Esophagus muscularis mucosa (tissue), 4 donors: ENCODE measurements at regions not wholly inside any gene's neighbourhood (a gene's known extent, or its start where the extent isn't known, plus 50 kb on each side); places are given as distances from the start of the nearest gene placed in this dataset.

Experiments used
- DNase-seq: peaks from one replicate; pipeline ENCODE4 v3.0.0-alpha.2; 2017; ENCODE audit errors: extremely low spot score
- H3K27ac ChIP-seq, 4 donors: fragments of 200-600 bp; sonication (generic); replicated peaks in 1 of 4; 1 replicate in 3 of 4; 2 replicates in 1 of 4; pipeline ENCODE4 v1.5.1; 2016 to 2019; ENCODE audit warnings: mild to moderate bottlenecking in 1 of 4
- H3K27me3 ChIP-seq, 4 donors: fragments of 200-600 bp; sonication (generic); one replicate each; pipeline versions ENCODE4 v1.5.1 to v1.6.0; 2016 to 2019
- H3K36me3 ChIP-seq, 4 donors: fragments of 200-600 bp; sonication (generic); one replicate each; pipeline ENCODE4 v1.5.1; 2016 to 2019
- H3K4me1 ChIP-seq, 4 donors: fragments of 200-600 bp; sonication (generic); one replicate each; pipeline ENCODE4 v1.5.1; 2016 to 2019
- H3K4me3 ChIP-seq, 4 donors: fragments of 200-600 bp; sonication (generic); 1 replicate in 2 of 4; 2 replicates in 2 of 4; pipeline ENCODE4 v1.5.1; 2016 to 2019; ENCODE audit warnings: mild to moderate bottlenecking in 4 of 4, moderate library complexity in 1 of 4
- H3K9me3 ChIP-seq, 4 donors: fragments of 200-600 bp; sonication (generic); 1 replicate in 3 of 4; 2 replicates in 1 of 4; pipeline ENCODE4 v1.5.1; 2016 to 2019
- EP300 ChIP-seq: sonication (generic); formaldehyde crosslinking; IDR thresholded peaks from one replicate; pipeline ENCODE4 v1.6.1; 2017; ENCODE audit warnings: antibody characterized with exemption
- POLR2A ChIP-seq: fragments of 450-650 bp; IDR thresholded peaks from one replicate; pipeline ENCODE4 v1.6.1; 2017; ENCODE audit warnings: antibody characterized with exemption, moderate library complexity, mild to moderate bottlenecking, low read depth
- POLR2AphosphoS5 ChIP-seq, 2 donors: sonication (generic); formaldehyde crosslinking; IDR thresholded peaks; one replicate each; pipeline ENCODE4 v1.6.1; 2017; ENCODE audit warnings: antibody characterized with exemption in 2 of 2
- WGBS: methylation state at CpG from one replicate; pipeline ENCODE4 v1.1.5; 2018; 5-methylcytosine and 5-hydroxymethylcytosine counted together
- intact Hi-C: fragments of 100-400 bp; cut with DNase I; formaldehyde crosslinking; loops from one replicate; pipeline ENCODE4 v1.15.1; 2023
- TF ChIP-seq, protein P1 (sequence below), 3 experiments: fragments of 200-600 bp in 2 of 3; fragments of 450-650 bp in 1 of 3; sonication (generic) in 2 of 3; IDR thresholded peaks; one replicate each; pipeline ENCODE4 v1.5.1; 2017 to 2019; ENCODE audit warnings: antibody characterized with exemption in 3 of 3, mild to moderate bottlenecking in 2 of 3, moderate library complexity in 1 of 3

DNA sequence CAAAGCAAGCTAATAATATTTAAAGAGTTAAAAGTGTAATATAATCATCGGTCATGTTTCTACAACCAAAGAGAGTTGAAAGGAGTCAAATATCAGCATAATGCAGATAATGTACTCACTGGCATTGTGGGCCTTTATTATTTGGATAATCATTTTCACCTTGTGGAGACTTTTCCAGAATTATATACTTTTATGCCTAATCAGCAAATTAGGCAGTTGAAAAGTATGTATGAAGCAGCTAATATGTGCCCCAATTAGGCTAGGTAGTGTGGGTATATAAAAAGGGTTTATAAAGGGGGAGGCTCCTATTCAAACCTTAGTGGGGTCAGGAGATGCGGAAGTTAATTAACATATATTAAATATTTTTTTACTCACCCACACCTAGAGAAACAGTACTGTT, 102.8 kb upstream of the HNRNPU start:
- Histone ChIP-seq H3K27ac (peak overlapping the region in 2 of 4 donors; percentile 96 to 100), H3K4me1 (peaks cover 29 to 53% (median 44%) of the 10 kb centered on the region in 4 donors)
- intact Hi-C loops, result no loop called here

DNA sequence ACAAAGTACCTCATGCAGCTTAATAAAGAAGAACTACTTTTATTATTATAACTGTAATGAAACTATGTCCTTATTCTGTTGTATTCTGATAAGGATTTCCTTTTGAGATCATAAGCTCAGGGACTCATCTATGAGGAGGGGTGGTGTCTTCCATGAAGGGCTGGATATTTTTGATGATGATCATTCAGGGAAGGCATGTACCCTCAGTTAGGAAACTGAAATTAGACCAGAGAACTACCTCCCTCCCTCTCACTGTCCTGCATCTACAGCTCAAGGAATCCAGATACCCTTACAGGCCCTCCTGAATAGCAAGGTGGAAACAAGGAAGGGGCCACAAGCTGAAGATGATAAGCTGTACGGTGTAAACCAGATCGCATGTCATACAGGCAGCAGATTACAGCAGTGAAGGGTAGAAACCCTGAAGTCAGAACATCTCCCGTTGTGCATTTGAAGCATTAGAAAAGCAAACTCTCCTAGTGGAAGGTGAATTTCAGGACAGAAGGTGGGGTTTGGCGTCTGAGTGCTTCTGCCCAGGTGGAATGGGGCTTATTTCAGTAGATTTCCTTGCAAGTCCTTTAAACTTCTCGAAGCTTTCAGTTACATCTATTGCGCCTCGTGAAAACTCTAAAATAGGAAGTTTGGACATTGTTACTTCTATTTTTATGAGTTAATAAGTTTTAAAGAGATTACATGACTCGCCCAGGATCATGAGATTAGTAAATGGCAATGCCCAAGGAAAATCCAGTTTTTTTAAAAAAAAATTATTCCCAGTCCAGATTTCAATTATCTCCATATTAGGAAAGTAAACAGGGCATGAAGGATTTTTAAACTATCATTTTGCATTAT, 101.1 kb upstream of the HNRNPU start:
- Histone ChIP-seq H3K4me1 (peaks cover 24 to 49% (median 41%) of the 10 kb centered on the region in 4 donors), H3K9me3 (no peaks in the 10 kb centered on the region), H3K36me3 (no peaks in the 10 kb centered on the region), H3K27me3 (no peaks in the 10 kb centered on the region), H3K4me3 (no peak overlapping the region), H3K27ac (peak overlapping the region; percentile 71 to 76 (median 74))
- 74% methylated on average over 8 of the region's 8 CpGs for WGBS
- no peak for DNase-seq
- TF ChIP-seq, protein P1, sequence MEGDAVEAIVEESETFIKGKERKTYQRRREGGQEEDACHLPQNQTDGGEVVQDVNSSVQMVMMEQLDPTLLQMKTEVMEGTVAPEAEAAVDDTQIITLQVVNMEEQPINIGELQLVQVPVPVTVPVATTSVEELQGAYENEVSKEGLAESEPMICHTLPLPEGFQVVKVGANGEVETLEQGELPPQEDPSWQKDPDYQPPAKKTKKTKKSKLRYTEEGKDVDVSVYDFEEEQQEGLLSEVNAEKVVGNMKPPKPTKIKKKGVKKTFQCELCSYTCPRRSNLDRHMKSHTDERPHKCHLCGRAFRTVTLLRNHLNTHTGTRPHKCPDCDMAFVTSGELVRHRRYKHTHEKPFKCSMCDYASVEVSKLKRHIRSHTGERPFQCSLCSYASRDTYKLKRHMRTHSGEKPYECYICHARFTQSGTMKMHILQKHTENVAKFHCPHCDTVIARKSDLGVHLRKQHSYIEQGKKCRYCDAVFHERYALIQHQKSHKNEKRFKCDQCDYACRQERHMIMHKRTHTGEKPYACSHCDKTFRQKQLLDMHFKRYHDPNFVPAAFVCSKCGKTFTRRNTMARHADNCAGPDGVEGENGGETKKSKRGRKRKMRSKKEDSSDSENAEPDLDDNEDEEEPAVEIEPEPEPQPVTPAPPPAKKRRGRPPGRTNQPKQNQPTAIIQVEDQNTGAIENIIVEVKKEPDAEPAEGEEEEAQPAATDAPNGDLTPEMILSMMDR (IDR thresholded peaks at IDR 0.05), result no peak
- no peak for TF ChIP-seq POLR2A
- no peak for TF ChIP-seq EP300
- intact Hi-C loops, result no loop called here

More for the DNA sequence above, 102.8 kb upstream of the HNRNPU start:
- Histone ChIP-seq H3K9me3 (no peaks in the 10 kb centered on the region), H3K36me3 (no peaks in the 10 kb centered on the region), H3K27me3 (peaks cover 0 to 6% (median 0%) of the 10 kb centered on the region in 4 donors), H3K4me3 (no peak overlapping the region)
- TF ChIP-seq POLR2AphosphoS5 (IDR thresholded peaks at IDR 0.05) (no peak), POLR2A (no peak)
- TF ChIP-seq, protein P1 (IDR thresholded peaks at IDR 0.05), result no peak
- no peak for DNase-seq
- WGBS, result 95% methylated on average over 2 of the region's 2 CpGs

DNA sequence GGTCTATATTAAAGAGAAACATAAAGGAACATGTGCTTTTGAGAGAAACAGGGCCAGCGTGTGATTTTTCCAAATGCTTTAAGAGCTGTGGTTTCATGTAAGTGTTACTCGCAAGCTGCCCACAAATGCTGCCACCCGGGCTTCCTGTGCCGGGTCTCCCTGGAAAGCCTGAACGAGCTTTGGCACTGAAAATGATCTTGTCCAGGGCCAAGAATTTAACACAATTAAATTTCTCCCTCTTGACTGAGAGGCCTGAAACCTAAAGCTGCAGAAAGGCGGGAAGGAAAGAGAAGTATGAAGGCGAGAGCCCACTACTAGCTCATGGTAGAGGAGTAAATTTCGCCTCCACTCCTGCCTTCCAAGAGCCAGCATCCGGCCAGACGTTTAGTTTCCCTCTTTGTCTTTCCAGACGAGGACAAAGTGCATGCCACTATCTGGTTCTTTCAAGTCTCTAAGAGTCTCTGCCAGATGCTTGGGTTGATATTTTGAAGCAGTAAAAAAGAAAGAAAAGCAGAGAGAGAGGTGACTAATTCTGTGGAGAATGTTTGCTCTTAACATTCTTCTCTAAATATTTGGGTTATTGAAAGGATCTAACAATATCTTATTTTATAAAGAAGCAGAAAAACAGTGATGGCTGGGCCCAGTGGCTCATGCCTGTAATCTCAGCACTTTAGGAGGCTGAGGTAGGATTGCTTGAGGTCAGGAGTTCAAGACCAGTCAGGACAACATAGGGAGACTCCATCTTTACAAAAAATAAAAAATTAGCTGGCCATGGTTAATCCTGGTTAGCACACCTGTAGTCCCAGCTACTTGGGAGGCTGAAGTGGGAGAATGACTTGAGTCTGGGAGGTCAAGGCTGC, 100.0 kb upstream of the HNRNPU start:
- intact Hi-C loops, result loop anchor here (5.0 kb wide), 2 partner anchors 42 to 78 kb away; no protein-coding TSS in a partner anchor
- Histone ChIP-seq H3K27me3 (no peaks in the 10 kb centered on the region), H3K36me3 (no peaks in the 10 kb centered on the region), H3K9me3 (no peaks in the 10 kb centered on the region), H3K4me1 (peaks cover 24 to 49% (median 41%) of the 10 kb centered on the region in 4 donors), H3K4me3 (peak overlapping the region in 3 of 4 donors; percentile 4 to 25 (median 19)), H3K27ac (peak overlapping the region; percentile 71 to 76 (median 74))
- DNase-seq, result no peak
- TF ChIP-seq, protein P1 (IDR thresholded peaks at IDR 0.05), result no peak
- TF ChIP-seq POLR2A, result no peak
- TF ChIP-seq POLR2AphosphoS5 (IDR thresholded peaks at IDR 0.05), result peak; percentile 7 to 8
- TF ChIP-seq EP300, result no peak
- 13% methylated on average over 11 of the region's 11 CpGs for WGBS

DNA sequence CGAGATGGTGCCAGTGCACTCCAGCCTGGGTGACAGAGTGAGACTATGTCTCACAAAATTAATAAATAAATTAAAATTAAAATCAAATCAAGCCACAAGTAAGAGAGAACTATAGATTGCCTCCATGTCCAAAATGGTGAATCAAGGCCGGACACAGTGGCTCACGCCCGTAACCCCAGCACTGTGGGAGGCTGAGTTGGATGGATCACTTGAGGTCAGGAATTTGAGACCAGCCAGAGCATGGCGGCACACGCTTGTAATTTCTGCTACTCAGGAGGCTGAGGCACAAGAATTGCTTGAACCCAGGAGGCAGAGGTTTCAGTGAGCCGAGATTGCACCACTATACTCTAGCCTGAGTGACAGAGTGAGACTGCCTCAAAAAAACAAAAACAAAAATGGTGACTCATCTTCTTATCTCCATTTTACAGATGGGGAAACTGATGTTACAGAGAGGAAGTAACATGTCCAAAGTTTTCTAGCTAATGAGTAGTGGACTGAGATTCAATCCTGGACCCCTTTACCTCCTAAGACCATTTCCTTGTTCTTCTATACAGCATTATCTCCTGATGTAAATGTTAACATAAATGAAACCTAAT, 99.0 kb upstream of the HNRNPU start:
- Histone ChIP-seq H3K36me3 (no peaks in the 10 kb centered on the region), H3K27ac (peak overlapping the region; percentile 71 to 76 (median 74)), H3K9me3 (no peaks in the 10 kb centered on the region), H3K4me1 (peaks cover 17 to 40% (median 32%) of the 10 kb centered on the region in 4 donors), H3K4me3 (no peak overlapping the region), H3K27me3 (no peaks in the 10 kb centered on the region)
- DNase-seq, result no peak
- WGBS, result 94% methylated on average over 7 of the region's 7 CpGs
- intact Hi-C loops, result loop anchor here (5.0 kb wide), 2 partner anchors 41 to 79 kb away; no protein-coding TSS in a partner anchor
- TF ChIP-seq EP300, result no peak
- TF ChIP-seq POLR2AphosphoS5 (IDR thresholded peaks at IDR 0.05), result no peak
- TF ChIP-seq, protein P1 (IDR thresholded peaks at IDR 0.05), result no peak
